GM19463 (cell line): ENCODE measurements at regions not wholly inside any gene's neighbourhood (a gene's known extent, or its start where the extent isn't known, plus 50 kb on each side); places are given as distances from the start of the nearest gene placed in this dataset.

Experiments used
- ATAC-seq: cut with Tn5 transposase; IDR thresholded peaks from one replicate; pipeline ENCODE4 v1.9.1; 2021; ENCODE audit warnings: mild to moderate bottlenecking, moderate library complexity; ENCODE audit not compliant: unreplicated experiment

DNA sequence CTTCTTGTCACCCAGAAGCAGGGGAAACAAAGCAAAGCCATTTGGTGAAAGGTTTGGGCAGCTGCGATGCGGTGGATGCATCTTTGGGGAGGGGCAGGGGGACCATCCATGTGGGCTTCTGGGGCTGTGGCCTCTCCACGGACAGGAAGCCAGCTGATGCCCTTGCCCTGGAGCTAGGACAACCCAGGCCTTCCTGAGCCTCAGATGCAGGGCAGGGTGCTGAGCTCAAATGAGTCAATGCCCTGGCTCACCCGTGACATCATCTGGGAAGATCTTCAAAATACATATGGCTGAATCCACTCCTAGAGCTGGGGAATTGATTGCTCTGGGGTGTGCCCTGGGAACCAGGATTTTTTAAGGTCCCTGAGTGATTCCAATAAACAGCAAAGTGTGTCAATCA lies 1418.2 kb downstream of the TBC1D22A start:
- no peak for ATAC-seq

DNA sequence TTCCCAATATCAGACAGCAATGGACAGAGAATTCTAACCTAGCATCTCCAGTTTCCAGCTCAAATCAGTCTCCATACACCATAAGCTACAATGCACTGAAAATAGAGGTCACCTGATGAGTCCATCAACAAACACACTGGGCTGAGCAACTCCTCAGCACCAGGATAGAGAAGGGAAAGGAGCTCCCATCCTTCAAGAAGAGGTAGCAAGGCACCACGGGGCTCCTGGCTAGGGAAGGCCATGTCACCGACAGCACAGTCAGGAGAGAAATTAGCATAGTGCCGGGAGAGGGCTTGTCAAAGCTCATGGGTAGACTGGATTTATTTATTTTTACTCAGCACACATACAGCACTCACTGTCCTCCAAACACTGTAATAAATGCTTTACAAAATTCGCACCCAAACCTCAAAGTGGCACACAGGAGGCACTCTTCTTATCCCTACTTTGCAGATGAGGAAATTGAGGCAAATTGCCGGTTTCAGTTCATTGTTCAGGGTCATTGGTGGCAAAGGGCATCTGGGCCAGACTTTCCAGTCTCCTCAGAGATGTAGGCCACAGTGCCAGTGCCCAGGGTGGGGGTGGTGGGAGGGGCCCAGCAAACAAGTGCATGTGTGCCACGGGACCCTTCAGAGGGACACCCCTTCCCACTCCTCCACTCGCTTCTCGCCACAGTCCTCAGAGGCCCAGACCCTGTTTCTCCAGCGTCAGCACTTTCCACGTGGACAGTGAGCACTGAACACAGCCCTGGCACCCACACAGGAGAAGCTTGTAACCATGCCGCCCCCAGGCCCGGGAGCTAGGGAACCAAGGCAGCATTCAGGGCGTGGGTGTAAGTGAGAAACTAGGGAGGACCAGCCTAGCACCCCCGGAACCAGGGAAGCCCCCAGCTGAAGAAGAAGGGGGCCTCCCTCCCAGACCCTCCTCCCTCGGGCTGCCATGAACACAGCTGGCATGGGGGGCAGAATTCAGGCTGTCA lies 1417.4 kb downstream of the TBC1D22A start:
- ATAC-seq: no peak

DNA sequence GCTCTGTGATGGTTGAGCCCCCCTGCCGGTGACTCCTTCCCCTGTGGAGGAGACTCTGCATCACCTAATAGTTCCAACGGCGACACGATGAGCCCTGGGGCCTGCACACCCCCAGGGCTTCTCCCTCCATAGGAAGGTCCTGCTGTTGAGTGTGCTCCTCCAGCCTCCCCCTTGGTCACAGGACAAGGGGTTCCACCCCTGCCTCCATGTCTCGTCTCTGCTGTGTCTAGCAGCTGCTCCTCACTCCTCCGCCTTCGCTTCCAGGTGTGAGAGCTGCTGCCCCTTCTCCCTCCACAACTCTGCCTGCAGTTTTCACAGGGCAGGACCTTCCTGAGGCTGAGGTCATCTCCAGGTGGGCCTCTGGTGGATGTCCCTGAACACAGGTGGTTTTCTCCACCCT lies 1416.1 kb downstream of the TBC1D22A start:
- no peak for ATAC-seq

DNA sequence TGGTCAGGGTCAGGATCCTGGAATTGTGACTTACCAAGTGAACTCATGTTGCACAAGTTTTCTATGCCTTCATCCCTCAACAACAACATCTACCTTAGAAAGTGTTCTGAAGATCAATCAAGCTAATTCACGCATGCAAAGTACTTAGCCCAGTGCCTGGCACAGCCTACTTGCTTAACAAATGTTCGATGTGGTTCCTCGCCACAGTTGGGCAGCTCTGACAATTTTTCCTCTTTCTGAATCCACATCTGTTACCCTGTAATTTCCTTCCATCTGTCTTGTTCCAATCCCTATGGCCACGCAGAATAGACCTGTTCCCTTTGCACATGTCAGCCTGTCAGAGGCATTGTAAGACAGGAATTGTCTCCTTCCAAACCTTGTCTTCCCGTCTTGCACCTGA lies 1415.2 kb downstream of the TBC1D22A start:
- no peak for ATAC-seq

DNA sequence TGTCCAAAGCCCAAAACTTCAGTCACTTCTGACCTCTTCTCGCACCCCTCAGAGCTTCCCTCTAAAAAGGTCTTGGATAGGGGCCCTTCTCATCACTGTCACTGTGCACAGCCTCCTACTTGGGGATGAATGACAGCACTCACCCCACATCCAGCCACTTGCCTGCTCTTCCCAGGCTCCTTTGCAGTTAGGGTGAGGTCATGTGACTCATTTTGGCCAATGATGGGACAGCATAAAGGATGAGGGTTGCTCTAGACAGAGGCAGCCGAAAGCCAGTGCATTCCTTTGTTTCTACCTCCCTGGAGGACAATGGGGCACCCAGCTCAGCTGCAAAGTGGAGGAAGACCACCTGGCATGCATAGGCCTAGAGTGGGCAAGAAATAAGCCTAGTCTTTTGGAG lies 1413.3 kb downstream of the TBC1D22A start:
- ATAC-seq: no peak

DNA sequence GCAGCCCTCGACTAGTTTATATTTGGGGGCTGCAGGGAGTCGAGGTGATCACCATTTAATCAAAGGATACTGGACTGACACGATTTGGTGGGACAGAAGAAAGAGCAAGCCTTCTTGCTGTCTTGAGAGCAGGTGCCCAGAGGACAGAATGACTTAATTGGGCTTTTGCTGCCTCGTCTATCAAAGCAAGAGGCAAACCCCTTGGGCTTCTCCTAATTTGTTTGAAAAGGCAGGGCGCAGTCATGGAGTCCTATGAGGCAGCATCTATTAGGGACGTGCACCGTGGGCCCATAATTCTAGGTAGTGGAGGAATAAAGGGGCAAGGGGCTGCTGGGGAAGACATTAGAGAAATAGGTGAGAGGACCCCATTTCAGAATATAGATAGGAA lies 1411.3 kb downstream of the TBC1D22A start:
- no peak for ATAC-seq

DNA sequence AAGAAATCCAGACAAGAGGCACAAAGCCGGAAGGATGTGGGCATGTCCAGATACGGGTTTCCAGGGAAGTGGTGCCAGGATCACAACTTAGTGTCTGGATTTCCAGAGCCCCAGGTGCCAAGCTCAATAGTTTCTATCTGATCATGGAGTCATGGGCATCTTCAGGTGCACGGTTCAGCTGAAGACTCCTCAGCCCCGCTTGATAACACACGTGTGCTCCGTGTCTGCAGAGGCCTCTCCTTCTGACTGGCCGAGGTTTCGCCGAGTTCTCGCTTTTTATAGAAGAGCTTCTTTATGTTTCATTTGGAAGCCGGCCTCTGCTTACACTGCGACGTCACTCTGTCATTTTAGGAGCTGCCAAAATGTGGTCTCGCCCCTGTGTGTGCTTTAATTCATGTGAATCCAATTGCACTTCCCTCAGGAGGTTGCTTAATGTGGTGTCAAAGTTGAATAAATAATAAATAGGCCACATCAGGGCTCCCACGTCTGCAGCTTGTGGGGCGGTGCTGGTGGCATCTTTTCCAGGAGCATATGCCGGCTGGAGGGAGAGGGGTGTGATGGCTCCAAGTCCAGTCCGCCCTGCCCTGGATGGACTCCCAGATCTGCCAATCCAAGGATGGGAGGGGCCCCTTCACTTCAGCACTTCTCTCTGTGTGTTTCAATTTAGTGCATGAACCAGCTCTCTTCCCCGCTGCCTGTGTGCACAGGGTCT lies 1410.8 kb downstream of the TBC1D22A start:
- no peak for ATAC-seq

DNA sequence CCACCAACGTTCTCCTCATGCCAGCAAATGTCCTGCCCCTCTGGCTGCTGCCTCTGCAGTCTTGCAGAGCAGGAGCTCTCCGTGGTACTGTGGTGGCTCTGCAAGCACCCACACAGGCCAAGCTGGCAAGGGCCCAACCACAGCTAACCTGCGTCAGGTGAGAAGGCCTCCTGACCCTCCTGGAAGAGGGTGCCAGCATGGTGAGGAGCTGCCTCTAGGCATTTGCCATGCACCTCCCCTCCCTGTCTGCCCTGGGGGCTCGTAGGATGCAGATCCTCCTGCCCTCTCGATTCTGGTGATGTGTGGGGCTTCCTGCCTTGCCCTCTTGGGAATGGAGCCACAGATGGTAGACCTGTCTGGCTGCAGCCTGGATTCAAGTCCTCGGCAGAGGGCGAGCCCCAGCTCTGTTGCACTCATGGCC lies 1408.8 kb downstream of the TBC1D22A start:
- ATAC-seq: no peak

DNA sequence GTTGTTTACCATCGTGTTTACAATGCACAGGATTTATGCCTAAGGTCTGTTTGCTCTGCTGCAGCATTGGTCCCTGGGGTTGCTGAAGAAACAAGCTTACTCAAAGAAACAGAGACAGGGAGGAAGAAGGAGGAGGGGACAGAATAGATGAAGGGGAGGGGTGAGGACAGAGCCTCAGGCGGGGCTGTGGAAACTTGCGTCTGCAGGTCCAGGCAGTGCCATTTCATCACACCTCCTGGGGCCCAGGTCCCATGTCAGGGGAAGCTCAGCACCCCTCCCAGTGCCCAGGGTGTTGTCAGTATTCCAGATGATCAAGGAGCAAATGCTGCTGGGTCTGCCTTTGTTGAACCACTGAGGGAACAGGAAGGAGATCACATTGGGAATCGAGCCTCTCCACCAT lies 1406.8 kb downstream of the TBC1D22A start:
- ATAC-seq: no peak

DNA sequence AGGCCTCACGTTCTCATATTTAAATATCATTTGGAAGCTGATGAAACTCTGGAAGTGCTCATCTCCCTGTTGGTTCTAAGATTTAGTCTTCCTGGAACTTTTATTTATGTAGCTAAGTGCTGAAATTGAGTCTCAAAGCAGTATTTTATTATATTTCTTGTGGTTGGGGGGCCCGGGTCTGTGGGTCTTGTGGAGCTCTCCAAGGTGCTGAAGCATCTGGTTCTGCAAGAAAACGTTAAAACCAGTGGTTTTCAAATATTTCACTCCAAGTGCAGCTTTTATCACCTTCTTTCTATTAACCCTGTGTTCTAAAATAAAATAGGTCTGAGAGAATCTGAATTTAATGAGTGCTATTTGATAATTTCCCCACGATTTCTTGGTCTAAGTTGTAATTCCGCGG lies 1404.8 kb downstream of the TBC1D22A start:
- no peak for ATAC-seq

DNA sequence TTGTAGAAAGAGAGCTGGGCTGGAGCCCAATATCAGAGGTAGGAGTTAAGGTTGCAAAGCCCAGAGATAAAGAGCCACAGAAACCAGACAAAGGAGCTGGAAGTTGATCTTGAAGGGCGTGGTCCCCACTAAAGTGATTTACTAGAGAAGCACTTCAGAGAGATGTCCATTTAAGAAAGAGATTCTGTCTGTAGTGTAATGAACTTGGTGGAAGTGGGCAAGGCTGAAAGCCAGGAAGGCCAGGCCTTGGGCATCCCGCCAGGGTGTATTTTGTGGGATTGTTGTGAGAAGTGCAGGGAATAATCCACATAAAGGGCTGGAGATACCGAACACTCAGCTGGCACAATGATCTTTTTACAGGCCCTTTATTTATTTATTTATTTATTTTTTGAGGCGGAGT lies 1398.8 kb downstream of the TBC1D22A start:
- ATAC-seq: no peak

DNA sequence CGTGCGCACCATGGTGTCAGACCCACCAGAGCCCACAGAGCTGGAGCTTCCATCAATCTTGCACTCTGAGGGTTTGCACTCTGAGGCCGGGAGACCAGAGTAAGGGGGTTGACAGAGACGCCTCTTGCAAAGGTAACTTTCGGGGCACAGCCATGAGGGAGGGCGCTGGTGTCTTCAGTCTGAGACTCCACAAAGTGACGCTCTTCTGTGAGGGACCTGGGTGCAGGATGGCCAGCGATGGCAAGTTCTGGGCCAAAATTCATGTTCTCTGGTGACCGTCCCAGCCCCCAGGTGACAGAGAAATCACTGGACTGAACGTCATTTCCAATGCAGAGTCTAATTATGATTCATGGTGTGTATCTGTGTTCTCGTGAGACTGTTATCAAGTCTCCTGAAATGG lies 1395.2 kb downstream of the TBC1D22A start:
- ATAC-seq: no peak

DNA sequence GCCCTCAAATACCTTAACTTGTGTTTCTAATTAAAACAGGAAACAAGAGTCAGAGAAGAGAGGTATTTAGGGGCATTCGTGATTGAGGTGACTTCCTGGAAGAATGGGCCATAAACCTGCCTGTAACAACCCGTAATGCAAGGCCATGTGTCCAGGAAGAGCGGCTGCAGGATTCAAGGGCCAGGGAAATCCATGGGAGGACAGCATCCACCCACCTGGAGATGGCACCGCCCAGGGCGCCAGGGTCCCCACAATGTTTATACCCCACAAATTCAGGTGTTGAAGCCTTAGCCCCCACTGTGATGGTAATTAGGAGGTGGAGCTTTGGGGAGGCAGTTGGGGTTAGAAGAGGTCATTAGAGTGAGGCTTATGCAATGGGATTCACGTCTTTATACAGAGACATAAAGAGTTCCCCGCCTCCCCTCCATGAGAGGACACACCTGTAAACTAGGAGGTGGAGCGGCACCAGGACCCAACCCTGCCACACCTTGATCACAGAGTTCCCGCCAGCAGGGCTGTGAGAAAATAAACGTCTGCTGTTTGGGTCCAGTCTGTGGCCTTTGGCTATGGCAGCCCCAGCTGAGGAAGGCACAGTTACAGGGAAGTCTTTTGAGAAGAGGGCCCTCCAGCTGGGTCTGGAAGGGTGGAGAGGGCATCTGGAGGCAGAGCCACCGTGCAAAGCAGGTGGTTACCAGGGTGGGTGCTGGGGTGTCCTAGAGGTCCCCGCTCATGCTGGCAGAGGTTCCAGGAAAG lies 1394.3 kb downstream of the TBC1D22A start:
- ATAC-seq: no peak

DNA sequence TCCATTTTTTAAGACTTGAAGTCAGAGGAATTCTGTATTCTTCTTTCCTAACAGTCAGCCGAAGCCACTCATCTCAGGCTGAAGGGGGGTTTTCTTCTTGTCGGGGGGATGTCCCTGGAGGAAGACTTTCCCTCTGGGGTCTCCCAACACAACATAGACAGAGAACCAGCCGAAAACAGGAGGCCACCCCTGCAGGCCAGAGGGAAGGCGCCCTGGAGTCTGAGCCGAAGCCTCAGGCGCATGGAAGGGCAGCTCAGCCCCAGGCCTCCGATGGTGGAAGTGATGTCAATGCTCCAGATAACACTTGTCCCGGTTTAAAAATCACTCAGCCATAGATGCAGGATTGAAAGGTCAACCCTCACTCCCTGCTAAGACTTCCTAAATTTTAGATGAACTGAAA lies 1393.0 kb downstream of the TBC1D22A start:
- no peak for ATAC-seq

DNA sequence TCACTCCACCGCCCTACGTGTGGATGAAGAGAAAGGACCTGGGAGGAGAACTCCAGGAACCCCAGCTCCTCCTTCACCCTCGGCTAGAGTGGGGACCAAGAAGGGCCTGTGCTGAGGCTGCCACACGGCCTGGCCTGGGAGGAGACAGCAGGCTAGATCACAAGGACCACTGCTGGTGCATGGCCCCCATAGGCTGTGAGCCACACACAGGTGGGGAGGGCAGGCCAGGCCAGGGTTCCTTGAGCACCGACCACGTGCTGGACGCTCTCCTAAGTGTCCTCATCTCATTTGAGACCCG lies 1392.4 kb downstream of the TBC1D22A start:
- ATAC-seq: no peak

DNA sequence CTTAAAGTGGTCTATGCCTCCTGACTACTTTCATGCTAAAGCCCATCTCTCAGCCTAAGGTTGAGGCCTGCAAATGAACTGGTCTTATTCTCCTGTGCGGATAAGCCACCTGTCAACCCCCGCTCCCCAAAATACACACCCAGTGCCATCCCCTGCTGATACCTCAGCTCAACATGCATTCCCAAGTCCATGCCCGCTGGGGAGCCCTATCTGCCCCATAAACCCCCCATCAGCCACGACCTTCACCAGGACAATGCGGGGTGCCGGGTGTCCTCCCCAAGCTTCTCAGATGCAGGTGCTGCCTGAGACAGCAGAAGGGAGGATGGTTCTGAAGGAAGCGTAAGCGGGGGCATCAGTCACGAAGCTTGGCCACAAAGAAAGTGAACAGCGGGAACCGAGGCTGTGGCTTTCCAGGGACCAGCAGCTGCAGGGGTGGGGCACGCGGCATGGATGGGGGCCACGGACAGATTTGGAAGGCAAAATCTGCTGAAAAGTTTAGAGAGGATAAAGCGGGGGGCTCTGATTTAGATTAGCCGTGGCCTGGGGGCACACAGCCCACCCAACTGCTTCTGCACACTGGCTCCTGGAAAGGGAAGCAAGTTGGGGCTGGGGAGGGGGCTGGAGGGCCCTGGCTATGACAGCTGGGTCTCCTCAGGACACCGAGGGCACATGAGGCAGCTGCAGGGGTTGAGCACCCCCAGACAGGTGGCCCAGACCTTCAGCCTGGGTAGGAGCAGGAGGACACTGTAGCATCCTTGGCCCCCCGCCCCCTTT lies 1391.9 kb downstream of the TBC1D22A start:
- no peak for ATAC-seq

DNA sequence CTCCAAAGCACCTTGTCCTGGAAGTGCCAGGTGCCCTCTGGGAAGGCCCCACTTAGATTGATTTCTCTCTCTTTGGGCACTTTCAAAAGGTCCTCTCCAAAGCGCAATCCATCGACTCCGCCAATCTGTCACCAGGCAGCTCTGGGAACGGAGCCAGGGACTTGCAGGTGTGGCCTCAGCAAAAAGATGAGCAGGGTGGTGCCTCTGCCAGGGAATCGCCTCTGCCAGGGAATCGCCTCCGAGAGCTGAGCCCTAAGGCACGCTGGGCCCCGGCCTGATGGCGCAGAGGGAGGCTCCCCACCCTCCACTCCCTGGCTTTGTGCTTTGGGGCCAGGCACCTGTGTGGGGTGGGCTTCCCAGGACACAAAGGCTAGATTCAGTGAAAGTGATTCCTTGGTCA lies 1391.3 kb downstream of the TBC1D22A start:
- ATAC-seq: no peak

DNA sequence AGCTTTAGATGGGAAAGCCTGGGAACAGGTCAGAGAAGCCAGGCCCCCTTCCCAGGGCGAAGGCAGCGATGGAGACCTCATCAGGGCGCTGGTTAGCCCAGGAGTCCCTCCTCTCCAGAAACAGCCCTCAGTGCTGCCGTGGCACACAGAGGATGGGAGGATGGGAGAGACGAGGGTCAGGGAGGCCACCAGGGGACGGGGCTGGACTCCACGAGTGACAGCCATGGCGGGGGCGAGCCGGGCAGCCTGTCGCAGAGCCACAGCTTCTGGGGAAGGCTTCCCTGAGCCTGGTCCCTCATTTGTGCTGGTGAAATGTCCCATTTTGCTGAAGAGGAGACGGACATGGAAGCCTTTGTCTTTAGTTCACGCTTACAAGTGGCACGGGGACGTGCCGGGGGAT lies 1390.5 kb downstream of the TBC1D22A start:
- no peak for ATAC-seq

DNA sequence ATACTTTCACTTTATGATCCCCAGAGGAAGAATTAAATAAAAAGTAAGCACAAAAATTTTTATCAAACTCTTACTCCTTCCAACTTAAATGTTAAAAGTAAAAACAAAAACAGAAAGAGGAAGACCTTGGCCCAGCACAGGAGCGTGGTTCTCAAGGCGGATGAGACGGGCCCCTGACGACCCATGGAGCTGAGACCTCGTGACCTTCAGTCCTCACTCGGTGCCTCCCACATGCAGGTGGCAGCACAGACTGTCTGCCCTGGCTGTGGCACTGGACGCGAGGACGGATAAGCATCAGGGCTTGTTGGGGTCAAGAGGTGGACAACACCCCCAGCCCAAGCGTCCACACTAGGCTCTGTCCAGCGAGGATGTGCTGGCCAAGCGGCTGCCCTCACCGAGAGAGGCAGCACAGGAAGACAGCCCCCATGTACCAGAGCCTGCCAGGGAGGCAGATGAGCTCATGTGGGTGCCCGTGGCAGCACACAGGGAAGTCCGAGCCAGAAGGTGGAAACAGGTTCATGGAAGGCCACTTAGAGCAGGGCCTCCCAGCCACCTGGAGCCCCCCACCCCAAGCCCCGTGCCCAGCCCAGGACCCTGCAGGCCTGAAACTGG lies 1389.8 kb downstream of the TBC1D22A start:
- no peak for ATAC-seq

DNA sequence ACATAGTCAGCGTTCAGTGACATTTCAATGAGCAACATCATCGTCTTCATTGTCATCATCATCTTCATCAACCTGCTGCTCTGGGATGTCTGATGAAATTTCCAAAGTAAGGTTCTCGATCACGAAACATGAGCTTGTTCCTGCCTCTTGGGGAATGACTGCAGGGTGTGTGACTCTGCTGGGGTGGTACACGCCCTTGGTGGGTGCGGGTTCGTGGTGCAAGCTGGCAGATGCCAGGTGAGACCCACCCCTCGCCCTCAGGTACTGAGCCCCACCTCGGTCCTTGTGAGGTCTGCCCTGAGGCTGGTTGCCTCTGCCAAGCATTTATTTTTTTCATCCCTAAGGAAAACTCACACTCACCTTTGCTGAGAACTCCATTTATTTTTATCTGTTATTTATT lies 1389.2 kb downstream of the TBC1D22A start:
- no peak for ATAC-seq

DNA sequence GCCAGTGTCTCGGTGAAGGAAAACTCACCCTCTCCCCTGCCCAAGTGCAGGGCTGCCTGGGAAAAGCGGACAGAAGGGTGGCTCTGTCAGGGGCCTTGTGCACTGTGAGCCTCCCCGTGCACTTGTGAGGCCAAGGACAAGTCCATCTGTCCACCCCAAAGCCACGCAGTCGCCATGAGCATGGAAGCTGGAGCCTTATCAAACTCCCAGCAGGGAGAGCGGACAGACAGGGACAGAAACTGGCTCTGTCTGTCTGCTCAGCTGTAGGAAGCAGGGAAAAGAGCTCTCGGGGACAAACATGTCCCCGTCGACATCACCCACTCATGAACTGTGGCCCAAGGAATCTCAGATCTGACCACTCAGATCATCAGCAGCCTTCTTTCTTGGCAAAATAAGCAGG lies 1385.4 kb downstream of the TBC1D22A start:
- no peak for ATAC-seq
